ENCODE measurements at regions not wholly inside any gene's neighbourhood (a gene's known extent, or its start where the extent isn't known, plus 50 kb on each side); places are given as distances from the start of the nearest gene placed in this dataset.
A peak's percentile ranks its signal among the peaks of the same experiment; 100 is the strongest.

GRCh38 chr5:4540375-4541173, 599.6 kb upstream of the ADAMTS16 start:
- DNase-seq: no peak

- DNase-seq: no peak
These were observed 598.8 kb upstream of the ADAMTS16 start for GRCh38 chr5:4541334-4541733.

GRCh38 chr5:4542145-4542778, 597.9 kb upstream of the ADAMTS16 start:
- no peak for DNase-seq

GRCh38 chr5:4544049-4544670, 596.0 kb upstream of the ADAMTS16 start:
- DNase-seq: peak; percentile 27

GRCh38 chr5:4547547-4547946, 592.6 kb upstream of the ADAMTS16 start:
- no peak for DNase-seq

- no peak for DNase-seq
These were observed 591.8 kb upstream of the ADAMTS16 start for GRCh38 chr5:4548341-4548740.

GRCh38 chr5:4549351-4549750, 590.8 kb upstream of the ADAMTS16 start:
- DNase-seq: no peak

- DNase-seq: no peak
These were observed 589.1 kb upstream of the ADAMTS16 start for GRCh38 chr5:4551034-4551433.

GRCh38 chr5:4553130-4553529, 587.0 kb upstream of the ADAMTS16 start:
- no peak for DNase-seq

GRCh38 chr5:4553978-4554377, 586.2 kb upstream of the ADAMTS16 start:
- no peak for DNase-seq

- DNase-seq: no peak
These were observed 584.3 kb upstream of the ADAMTS16 start for GRCh38 chr5:4555725-4556285.

- no peak for DNase-seq
These were observed 578.7 kb upstream of the ADAMTS16 start for GRCh38 chr5:4561403-4561802.

GRCh38 chr5:4563400-4563799, 576.7 kb upstream of the ADAMTS16 start:
- DNase-seq: no peak

GRCh38 chr5:4570047-4570995, 569.8 kb upstream of the ADAMTS16 start:
- peak; percentile 61 for DNase-seq

- DNase-seq: no peak
These were observed 568.7 kb upstream of the ADAMTS16 start for GRCh38 chr5:4571248-4571948.

GRCh38 chr5:4572311-4573100, 567.6 kb upstream of the ADAMTS16 start:
- no peak for DNase-seq

- no peak for DNase-seq
These were observed 564.5 kb upstream of the ADAMTS16 start for GRCh38 chr5:4575608-4576007.

GRCh38 chr5:4576161-4576748, 563.9 kb upstream of the ADAMTS16 start:
- DNase-seq: peak; percentile 75

- peak; percentile 28 for DNase-seq
These were observed 563.2 kb upstream of the ADAMTS16 start for GRCh38 chr5:4576908-4577307.

GRCh38 chr5:4579679-4580078, 560.5 kb upstream of the ADAMTS16 start:
- DNase-seq: no peak

- no peak for DNase-seq
These were observed 559.4 kb upstream of the ADAMTS16 start for GRCh38 chr5:4580772-4581171.

Measured in eye (tissue), 1 donor.